Forelimb muscle (tissue), 1 donor: ENCODE measurements at regions not wholly inside any gene's neighbourhood (a gene's known extent, or its start where the extent isn't known, plus 50 kb on each side); places are given as distances from the start of the nearest gene placed in this dataset.

Experiments used
- DNase-seq: peaks from one replicate; pipeline ENCODE4 v3.0.0-alpha.2; 2013; ENCODE audit warnings: low read depth

DNA sequence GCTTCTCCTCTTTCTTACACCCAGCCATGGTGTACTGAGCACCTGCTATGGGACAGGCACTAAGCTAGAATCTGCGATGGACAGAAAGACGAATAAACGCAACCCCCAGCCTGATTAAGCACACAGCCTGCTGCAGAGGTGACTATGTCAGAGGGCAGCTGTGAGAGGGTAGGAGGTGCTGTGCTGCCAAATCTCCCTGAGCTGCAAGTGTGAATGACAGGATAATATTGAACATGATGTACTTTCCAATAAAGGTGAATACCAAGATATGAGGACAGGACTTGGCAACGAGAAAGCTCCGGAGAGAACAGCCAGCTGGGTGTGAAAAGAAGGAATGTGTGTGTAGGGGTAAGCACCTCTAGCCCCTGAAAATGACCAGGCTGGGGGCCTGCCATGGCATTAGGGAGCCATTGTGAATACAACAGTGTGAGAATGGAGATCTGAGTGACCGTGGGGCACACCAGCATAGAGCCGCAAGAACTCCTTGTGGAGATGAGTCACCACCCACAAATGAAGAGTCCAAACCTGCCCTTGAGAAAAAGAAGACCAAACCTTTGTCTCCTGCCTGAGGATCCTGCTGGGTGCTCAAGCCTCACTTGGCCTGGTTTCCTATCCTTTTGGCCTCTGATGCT is 83.0 kb upstream of the ATF3 start:
- DNase-seq = no peak

GRCh38 chr1:212526111-212526491 is 82.5 kb upstream of the ATF3 start:
- DNase-seq = no peak

DNA sequence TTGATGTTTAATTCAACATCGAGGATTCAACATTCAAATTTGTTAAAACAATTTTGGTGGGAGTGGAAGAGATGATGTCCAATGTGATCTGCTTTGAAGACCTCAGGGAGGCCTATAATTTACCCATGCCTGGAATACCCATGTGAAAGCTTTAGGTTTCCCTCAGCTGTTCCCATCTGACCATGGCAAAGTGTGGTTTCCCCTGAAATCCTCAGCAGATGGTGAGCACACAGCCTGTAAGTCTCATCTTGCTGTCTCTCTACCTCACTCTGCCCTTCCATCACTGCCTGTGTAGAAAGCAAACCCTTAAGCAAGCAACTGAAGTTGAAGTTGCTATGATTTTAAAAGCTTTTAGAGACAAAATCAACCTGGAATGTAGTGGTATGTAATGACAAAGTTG is 80.1 kb upstream of the ATF3 start:
- DNase-seq = no peak

DNA sequence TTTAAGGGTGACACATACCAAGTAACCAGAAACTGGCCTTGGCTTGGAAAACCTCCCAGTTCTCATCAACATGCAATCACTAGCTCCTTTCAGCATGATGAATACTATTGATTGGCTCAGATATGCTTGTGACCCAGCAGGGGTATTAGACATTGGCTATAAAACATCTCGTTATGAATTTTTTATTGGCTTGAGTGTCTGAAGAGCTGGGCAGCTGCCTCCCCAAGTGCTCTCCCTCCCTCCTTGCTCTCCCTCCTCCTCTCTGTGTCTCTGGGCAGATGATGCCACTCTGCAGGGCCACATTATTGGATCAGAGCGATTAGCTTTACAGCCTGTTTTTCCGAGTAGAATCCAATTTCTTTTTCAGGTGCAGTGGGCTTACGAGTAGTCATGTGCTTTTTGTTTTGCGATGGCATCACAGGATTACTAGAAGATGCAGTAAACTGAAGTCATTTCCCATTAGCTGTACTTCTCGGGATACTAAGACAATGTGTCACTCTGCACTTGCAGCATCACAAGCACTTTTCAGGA is 79.3 kb upstream of the ATF3 start:
- no peak for DNase-seq

GRCh38 chr1:212531267-212531666 is 77.3 kb upstream of the ATF3 start:
- DNase-seq = no peak

DNA sequence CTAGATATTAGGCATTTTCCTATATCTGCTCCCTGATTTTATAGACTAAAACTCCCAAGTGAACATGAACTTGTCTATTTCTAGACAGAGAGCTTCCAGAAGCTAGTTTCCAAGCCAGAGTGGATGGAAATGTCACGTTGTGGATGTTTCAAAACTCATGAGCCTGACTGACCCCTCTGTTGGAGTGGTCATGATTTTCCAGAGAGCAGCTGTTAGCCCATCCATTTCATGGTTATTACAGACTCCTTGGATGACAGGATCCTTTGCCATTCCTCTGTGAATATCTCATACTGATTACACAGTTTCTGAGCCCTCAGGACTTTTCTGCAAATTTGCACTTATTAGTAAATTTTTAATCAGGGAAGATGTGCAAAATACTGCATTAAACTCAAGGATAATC is 76.8 kb upstream of the ATF3 start:
- DNase-seq = no peak

DNA sequence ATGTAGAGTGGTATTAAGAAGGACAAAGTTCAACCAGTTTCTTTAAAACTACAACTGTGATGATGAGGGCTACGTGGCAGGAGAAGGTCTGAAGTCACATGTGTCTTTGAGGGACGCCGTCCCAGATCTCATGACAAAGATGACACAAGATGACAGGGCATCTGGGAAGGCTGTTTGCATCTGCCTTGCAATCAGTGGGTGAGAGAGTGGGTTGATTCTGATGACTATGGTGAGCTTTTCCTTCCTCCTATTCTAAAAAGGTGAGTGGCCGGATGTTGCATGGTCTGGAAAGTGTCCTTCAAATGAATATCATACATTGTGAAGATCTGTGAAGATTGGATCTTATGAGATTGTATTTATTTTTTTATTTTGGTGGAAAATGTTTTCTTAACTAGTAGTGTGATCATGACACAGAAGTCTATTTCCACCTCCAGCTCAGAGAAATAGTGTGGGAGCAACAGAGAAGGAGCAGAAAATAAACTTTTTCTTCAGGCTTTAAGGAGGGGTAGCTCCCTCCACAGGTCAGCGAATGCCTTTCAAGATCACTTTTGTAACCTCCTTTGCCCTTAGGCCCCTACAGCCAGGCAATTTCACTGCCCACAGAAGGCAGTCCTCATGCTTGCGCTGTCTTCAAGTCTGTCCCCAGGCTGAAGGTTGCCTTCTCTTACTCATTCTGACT is 76.0 kb upstream of the ATF3 start:
- DNase-seq = no peak

- no peak for DNase-seq
These were observed 75.4 kb upstream of the ATF3 start for GRCh38 chr1:212533148-212533517.

DNA sequence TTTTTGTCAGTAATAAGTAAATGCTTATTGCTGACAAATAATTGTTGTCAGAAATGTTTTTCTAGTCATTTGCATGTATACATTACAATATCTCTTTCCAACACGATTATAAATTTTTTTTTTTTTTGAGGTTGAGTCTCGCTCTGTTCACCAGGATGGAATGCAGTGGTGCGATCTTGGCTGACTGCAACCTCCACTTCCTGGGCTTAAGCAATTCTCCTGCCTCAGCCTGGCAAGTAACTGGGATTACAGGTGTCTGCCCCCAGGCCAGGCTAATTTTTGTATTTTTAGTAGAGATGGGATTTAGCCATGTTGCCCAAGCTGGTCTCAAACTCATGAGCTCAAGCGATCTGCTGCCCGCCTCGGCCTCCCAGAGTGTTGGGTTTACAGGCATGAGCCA is 72.0 kb upstream of the ATF3 start:
- no peak for DNase-seq

DNA sequence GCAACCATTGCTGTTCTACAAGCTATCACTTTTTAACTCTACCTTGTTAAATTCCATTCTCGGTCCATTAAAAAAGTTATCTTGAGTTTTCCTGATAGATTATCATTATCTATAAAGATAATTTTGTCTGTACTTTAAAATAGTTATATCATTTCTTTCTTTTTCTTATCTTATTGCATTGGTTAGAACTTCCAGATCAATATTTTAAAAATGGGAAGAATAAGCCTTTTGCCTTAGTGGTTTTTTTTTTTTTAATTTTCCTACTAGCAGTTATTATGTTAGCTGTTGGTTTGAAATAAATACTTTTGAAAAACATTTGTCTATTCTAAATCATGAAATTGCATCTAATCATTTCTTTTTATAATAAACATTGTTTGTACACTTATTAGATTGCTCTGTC is 71.0 kb upstream of the ATF3 start:
- no peak for DNase-seq

DNA sequence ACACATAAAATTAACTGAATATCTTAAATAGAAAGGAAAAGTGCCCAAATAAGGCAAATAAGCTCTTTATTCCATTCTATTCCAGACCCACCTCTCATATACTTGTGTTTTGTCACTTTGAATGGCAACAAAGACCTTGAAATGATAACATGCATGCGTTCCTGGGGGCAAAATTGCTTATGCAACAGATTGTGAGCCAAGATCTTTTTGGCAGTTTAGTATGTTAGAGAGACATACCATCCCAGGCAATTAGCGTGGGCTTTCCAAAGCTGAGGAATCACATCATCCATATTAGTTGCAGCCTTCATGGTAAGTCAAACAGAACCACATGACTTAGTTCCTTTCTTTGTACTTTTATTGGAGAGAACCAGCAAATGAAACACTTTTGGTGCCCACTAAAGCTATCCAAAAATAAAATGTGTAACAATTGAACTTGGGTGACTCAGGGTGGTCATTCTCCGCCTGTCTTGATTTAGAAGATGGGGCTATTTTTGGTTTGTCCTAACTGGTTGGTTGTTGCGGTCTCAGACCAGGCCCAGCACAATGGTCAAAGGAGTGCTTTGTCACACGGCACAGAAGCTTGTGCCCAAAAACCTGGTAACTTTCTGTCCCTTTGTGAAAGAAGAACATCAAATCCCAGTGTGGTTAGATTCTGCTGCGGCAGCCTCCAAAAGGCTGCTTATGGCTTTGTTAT is 68.7 kb upstream of the ATF3 start:
- DNase-seq = no peak

DNA sequence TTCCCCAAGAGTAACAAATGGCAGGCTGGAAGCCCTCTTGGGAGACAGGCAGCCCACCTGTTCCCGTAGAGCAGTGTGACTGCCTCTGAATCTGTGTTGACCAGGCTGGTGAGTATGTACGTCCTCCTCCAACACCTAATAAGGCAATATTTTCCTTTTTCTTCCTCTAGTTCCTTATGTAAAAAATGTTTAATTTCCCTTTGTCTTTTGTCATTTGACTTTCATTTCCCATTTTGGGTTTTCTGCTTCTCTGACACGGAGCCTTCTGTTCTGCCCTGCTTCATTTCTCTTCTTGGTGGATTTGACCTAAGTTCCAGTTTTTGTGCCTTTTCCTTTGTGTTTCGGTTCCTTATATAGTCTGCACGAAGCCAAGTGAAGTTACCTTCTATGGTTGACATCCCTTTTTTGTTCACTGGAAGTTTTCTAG is 65.8 kb upstream of the ATF3 start:
- DNase-seq = no peak

DNA sequence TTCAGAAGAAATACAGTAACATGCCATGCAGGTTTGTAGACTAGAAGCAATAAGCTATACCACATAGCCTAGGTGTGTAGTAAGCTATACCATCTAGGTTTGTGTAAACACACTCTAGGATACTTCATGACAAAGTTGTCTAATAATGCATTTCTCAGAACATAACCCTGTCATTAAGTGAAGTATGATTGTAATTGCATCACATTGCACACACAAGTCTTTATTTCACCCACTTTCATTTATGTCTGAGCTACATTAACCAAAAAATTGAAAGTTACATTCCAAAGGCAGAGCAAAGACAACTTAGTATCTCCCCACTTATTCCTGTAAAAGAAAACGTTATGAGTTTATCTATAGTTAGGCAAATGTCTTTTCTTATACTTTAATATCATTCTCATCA is 64.5 kb upstream of the ATF3 start:
- DNase-seq = no peak

GRCh38 chr1:212545941-212546635 is 62.5 kb upstream of the ATF3 start:
- no peak for DNase-seq

GRCh38 chr1:212549503-212550017 is 59.0 kb upstream of the ATF3 start:
- no peak for DNase-seq

GRCh38 chr1:212551929-212552328 is 56.6 kb upstream of the ATF3 start:
- no peak for DNase-seq

- no peak for DNase-seq
These were observed 54.9 kb upstream of the ATF3 start for GRCh38 chr1:212553676-212554075.

DNA sequence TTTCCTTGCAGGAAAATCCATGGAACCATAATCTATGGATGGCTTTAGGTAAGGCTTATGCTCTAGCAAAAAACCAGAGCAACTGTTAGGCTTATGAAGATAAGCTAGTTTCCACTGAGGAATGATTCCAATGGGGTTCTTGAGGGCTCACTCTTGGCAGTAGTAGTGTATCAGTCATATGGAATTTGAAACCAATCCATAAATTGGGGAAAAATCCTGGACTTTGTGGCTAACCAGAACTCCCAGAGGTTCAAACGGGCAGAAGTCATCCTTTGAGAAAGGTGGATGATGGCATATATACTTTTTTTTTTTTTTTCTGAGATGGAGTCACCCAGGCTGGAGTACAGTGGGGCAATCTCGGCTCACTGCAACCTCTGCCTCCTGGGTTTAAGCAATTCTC is 54.2 kb upstream of the ATF3 start:
- DNase-seq = no peak

GRCh38 chr1:212555426-212555825 is 53.1 kb upstream of the ATF3 start:
- DNase-seq = no peak

DNA sequence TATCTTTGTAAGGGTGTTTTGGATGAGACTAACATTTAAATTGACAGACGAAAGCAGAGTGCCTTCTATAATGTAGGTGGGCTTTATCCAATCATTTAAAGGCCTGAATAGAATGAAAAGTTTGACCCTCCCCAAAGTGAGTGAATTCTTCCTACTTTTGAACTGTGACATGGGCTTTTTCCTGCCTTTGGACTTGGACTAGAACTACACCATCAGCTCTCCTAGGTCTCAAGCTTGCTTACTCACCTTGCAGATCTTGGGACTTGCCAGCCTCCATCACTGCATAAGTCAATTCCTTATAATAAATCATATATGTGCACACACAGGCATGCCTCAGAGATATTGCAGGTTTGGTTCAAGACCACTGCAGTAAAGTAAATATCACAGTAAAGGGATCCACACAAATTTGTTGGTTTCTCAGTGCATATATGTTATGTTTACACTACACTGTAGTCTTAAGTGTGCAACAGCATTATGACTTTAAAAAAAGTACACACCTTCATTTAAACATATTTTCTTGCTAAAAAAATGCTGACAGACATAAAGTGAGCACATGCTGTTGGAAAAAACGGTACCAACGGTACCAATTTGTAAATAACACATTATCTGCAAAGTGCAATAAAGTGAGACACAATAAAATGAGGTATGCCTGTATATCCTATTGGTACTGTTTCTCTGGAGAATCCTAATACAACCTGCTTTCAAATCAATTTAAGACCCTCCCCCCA is 51.6 kb upstream of the ATF3 start:
- no peak for DNase-seq
